Right lobe of liver (tissue), 6 donors: ENCODE measurements at regions not wholly inside any gene's neighbourhood (a gene's known extent, or its start where the extent isn't known, plus 50 kb on each side); places are given as distances from the start of the nearest gene placed in this dataset.

Source experiments
- ATAC-seq, 4 donors: fragments of 200-7000 bp; cut with Tn5 transposase; one replicate each; pipeline ENCODE4 v1.9.1; 2020; ENCODE audit warnings: mild to moderate bottlenecking in 4 of 4, moderate library complexity in 4 of 4
- DNase-seq, 3 donors: peaks; one replicate each; pipeline ENCODE4 v3.0.0-alpha.2; 2020
- H3K27ac ChIP-seq, 3 donors: fragments of 200-600 bp; one replicate each; pipeline ENCODE4 v1.8.0; 2022
- H3K27me3 ChIP-seq, 2 donors: fragments of 200-600 bp; one replicate each; pipeline ENCODE4 v1.8.0; 2022
- H3K36me3 ChIP-seq, 4 donors: fragments of 200-600 bp; sonication (generic) in 1 of 4; one replicate each; pipeline versions ENCODE4 v1.5.1 to v1.8.0; 2017 to 2022; ENCODE audit warnings: control low read depth in 1 of 4
- H3K4me1 ChIP-seq, 4 donors: fragments of 200-600 bp; sonication (generic) in 1 of 4; one replicate each; pipeline versions ENCODE4 v1.5.1 to v1.8.0; 2017 to 2022; ENCODE audit warnings: control low read depth in 1 of 4
- H3K4me3 ChIP-seq, 3 donors: fragments of 200-600 bp; one replicate each; pipeline ENCODE4 v1.8.0; 2022
- H3K9me3 ChIP-seq, 4 donors: fragments of 200-600 bp; sonication (generic) in 1 of 4; one replicate each; pipeline versions ENCODE4 v1.5.1 to v1.8.0; 2017 to 2022; ENCODE audit warnings: control low read depth in 1 of 4
- CTCF ChIP-seq, 4 donors: fragments of 200-600 bp in 3 of 4; fragments of 450-650 bp in 1 of 4; IDR thresholded peaks; one replicate each; pipeline versions ENCODE4 v1.5.1 to v1.8.0; 2016 to 2022; ENCODE audit warnings: antibody characterized with exemption in 4 of 4, mild to moderate bottlenecking in 2 of 4
- POLR2A ChIP-seq: fragments of 450-650 bp; IDR thresholded peaks from one replicate; pipeline ENCODE4 v1.6.1; 2017; ENCODE audit warnings: antibody characterized with exemption, mild to moderate bottlenecking
- WGBS: methylation state at CpG from one replicate; pipeline ENCODE4 v1.1.6; 2018; ENCODE audit warnings: low coverage, low lambda C conversion rate; ENCODE audit not compliant: insufficient coverage; ENCODE audit errors: missing lambda C conversion rate; 5-methylcytosine and 5-hydroxymethylcytosine counted together
- intact Hi-C, 2 donors: fragments of 100-400 bp; cut with DNase I; formaldehyde crosslinking; loops; one replicate each; pipeline versions ENCODE4 v1.11.2 to v1.14.1; 2022
- donor health status: DM: no; HTN: yes; CAD: no.
- donor health status: DM: no; HTN: no; CAD: no.
- donor health status: DM: no; HTN: no; CAD: no.
- donor health status: DM: no; HTN: yes; CAD: no.
- donor health status: DM: no; HTN: yes; CAD: no.

GRCh38 chr16:54462151-54462651 is 175.6 kb upstream of the IRX3 start:
- Histone ChIP-seq H3K4me1 (peaks cover 0 to 18% (median 3%) of the 10 kb centered on the region in 4 donors), H3K4me3 (no peak overlapping the region), H3K27me3 (no peaks in the 10 kb centered on the region), H3K36me3 (no peaks in the 10 kb centered on the region), H3K27ac (no peak overlapping the region), H3K9me3 (peaks cover 0 to 6% (median 0%) of the 10 kb centered on the region in 4 donors)
- intact Hi-C loops = no loop called here
- ATAC-seq (no peak), DNase-seq (no peak)
- WGBS = 72% methylated on average over 2 of the region's 2 CpGs
- no peak for TF ChIP-seq POLR2A
- TF ChIP-seq CTCF (IDR thresholded peaks at IDR 0.05) = no peak

- H3K4me3 ChIP-seq = no peak overlapping the region
- intact Hi-C loops = no loop called here
- H3K36me3 ChIP-seq = no peaks in the 10 kb centered on the region
- ATAC-seq (no peak), DNase-seq (no peak)
- WGBS = 67% methylated on average over 11 of the region's 11 CpGs
- peaks cover 0 to 6% (median 0%) of the 10 kb centered on the region in 4 donors for H3K9me3 ChIP-seq
- peak overlapping the region in 2 of 3 donors; percentile 88 to 92 for H3K27ac ChIP-seq
- no peak for TF ChIP-seq CTCF (IDR thresholded peaks at IDR 0.05)
- TF ChIP-seq POLR2A = no peak
- H3K27me3 ChIP-seq = no peaks in the 10 kb centered on the region
- peaks cover 0 to 13% (median 3%) of the 10 kb centered on the region in 4 donors for H3K4me1 ChIP-seq
Measured at GRCh38 chr16:54460263-54460860, 173.8 kb upstream of the IRX3 start.

GRCh38 chr16:54459509-54460262 is 173.1 kb upstream of the IRX3 start:
- Histone ChIP-seq H3K4me3 (peak overlapping the region in 2 of 3 donors; percentile 12 to 28), H3K4me1 (peaks cover 0 to 13% (median 3%) of the 10 kb centered on the region in 4 donors), H3K36me3 (no peaks in the 10 kb centered on the region), H3K27ac (peak overlapping the region; percentile 56 to 92 (median 88)), H3K9me3 (peaks cover 0 to 6% (median 0%) of the 10 kb centered on the region in 4 donors), H3K27me3 (no peaks in the 10 kb centered on the region)
- DNase-seq = peak in 1 of 3 donors; percentile 67
- ATAC-seq = peak; percentile 72 to 77 (median 77)
- intact Hi-C loops = no loop called here
- WGBS = 37% methylated on average over 13 of the region's 13 CpGs
- no peak for TF ChIP-seq POLR2A
- no peak for TF ChIP-seq CTCF (IDR thresholded peaks at IDR 0.05)

GRCh38 chr16:54458923-54459322 is 172.3 kb upstream of the IRX3 start:
- ATAC-seq (peak; percentile 75 to 90 (median 82)), DNase-seq (no peak)
- Histone ChIP-seq H3K4me1 (peaks cover 0 to 13% (median 3%) of the 10 kb centered on the region in 4 donors), H3K4me3 (peak overlapping the region in 2 of 3 donors; percentile 12 to 28), H3K27ac (peak overlapping the region; percentile 56 to 92 (median 88)), H3K9me3 (peaks cover 0 to under 1% (median 0%) of the 10 kb centered on the region in 4 donors), H3K27me3 (no peaks in the 10 kb centered on the region), H3K36me3 (no peaks in the 10 kb centered on the region)
- TF ChIP-seq POLR2A (no peak), CTCF (IDR thresholded peaks at IDR 0.05) (no peak)
- intact Hi-C loops = no loop called here
- WGBS = 10% methylated on average over 1 of the region's 1 CpG
